ENCODE measurements at regions not wholly inside any gene's neighbourhood (a gene's known extent, or its start where the extent isn't known, plus 50 kb on each side); places are given as distances from the start of the nearest gene placed in this dataset.
A peak's percentile ranks its signal among the peaks of the same experiment; 100 is the strongest.

- TF ChIP-seq AHDC1 (CRISPR knock-in tag; IDR thresholded peaks at IDR 0.05; ENCODE audit: borderline replicate concordance) (peak; percentile 82; the same call in 1 of the 2 replicates), REXO4 (CRISPR knock-in tag; IDR thresholded peaks at IDR 0.05; ENCODE audit: borderline replicate concordance) (no peak), ZMAT3 (CRISPR knock-in tag; conservative IDR thresholded peaks at IDR 0.05) (no peak; the same call in 1 of the 2 replicates), ZNF224 (CRISPR knock-in tag; IDR thresholded peaks at IDR 0.05) (peak; percentile 82; the same call in 1 of the 2 replicates), BRD4 (CRISPR knock-in tag; IDR thresholded peaks at IDR 0.05) (peak; percentile 96), ZNF276 (CRISPR knock-in tag; IDR thresholded peaks at IDR 0.05; ENCODE audit: low read depth) (peak; percentile 41; the same call in 1 of the 2 replicates), ZNF737 (CRISPR knock-in tag; IDR thresholded peaks at IDR 0.05; ENCODE audit: borderline replicate concordance) (no peak), ZBTB44 (CRISPR knock-in tag; IDR thresholded peaks at IDR 0.05) (no peak), ZNF800 (CRISPR knock-in tag; IDR thresholded peaks at IDR 0.05) (peak; percentile 91), KLF15 (CRISPR knock-in tag; IDR thresholded peaks at IDR 0.05; ENCODE audit: borderline replicate concordance) (peak; percentile 79; the same call in 1 of the 2 replicates), SKI (IDR thresholded peaks at IDR 0.05; ENCODE audit: partially characterized antibody) (peak; percentile 100), DRAP1 (CRISPR knock-in tag; IDR thresholded peaks at IDR 0.05) (peak; percentile 48), EED (CRISPR knock-in tag; IDR thresholded peaks at IDR 0.05) (peak; percentile 25; the same call in 1 of the 2 replicates), ATAD3A (CRISPR knock-in tag; IDR thresholded peaks at IDR 0.05) (no peak; the same call in 1 of the 2 replicates), CC2D1A (CRISPR knock-in tag; IDR thresholded peaks at IDR 0.05) (no peak), ZNF232 (CRISPR knock-in tag; IDR thresholded peaks at IDR 0.05; ENCODE audit: borderline replicate concordance) (peak; percentile 67; the same call in 1 of the 2 replicates)
These were observed 136.3 kb downstream of the MRPL14 start (continued) for GRCh38 chr6:43990627-43991619.
